CD4-positive, alpha-beta T cell treated with Interleukin-15 for 1 hour (primary cell): ENCODE measurements at regions not wholly inside any gene's neighbourhood (a gene's known extent, or its start where the extent isn't known, plus 50 kb on each side); places are given as distances from the start of the nearest gene placed in this dataset.
"Not testable (repeated sequence)": the region's sequence is repeated elsewhere in the genome, so short reads cannot be mapped to it uniquely, and the experiment has no call there.

Experiments
- DNase-seq: peaks from one replicate; pipeline ENCODE4 v3.0.0-alpha.2; 2020

DNA sequence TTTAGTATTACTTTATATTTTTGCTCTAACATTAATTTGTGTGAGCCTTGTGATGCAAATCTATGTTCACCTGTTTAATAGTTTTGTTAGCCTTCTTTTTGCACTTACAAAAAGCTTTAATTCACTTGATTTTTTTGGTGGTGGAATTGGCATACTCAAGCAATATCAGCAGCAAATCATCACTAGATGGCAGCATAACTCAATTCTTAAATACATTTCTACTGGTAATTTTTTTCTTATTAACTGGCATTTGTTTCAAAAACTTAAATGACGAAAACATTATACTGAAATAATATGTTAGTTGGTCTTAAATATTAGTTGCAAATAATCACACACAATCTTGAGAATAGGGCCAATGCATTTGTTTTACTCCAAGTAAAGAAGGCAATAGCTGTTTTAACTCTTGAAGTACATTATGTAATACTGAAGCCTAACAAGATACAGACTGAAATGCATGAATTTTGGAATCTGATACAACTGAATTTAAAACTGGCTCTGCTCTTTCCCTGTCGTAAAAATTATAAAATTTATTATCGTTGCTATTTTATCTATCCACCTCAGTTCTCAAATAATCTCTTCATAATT lies 151.5 kb downstream of the ATXN7L3B start:
- DNase-seq, result no peak

DNA sequence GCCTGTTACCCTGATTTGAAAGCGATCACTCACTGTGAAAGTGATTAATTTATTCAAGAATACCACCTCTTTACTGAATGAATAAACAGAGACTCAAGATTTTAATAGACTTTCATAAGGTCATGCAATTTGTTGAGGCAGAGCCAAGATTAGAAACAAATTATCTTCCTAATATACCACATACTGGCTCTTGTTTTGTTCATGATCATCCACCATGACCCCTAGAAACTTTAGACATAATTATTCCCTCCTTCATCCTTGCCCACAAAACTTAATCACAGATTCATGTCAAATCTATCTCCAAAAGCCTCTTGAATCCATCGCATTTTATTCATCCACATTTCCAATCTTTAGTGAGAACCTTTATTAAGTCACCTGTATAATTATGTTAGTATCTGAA lies 152.3 kb downstream of the ATXN7L3B start:
- no peak for DNase-seq

DNA sequence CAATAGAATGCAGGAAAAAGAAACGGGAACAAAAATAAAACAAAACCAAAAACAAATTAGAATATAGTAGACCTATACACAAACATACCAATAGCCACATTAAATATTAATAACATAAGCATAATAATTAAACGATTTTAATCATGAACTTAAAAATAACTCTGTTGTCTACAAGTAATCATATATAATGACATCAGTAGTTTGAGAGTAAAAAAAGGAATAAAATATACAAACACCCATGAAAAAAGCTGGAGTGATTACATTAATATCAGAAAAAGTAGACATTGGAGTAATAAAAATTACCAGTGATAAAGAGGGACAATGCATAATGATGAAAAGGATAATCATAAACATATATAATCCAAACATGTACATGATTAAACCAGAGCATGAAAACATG lies 181.8 kb downstream of the ATXN7L3B start:
- no peak for DNase-seq

DNA sequence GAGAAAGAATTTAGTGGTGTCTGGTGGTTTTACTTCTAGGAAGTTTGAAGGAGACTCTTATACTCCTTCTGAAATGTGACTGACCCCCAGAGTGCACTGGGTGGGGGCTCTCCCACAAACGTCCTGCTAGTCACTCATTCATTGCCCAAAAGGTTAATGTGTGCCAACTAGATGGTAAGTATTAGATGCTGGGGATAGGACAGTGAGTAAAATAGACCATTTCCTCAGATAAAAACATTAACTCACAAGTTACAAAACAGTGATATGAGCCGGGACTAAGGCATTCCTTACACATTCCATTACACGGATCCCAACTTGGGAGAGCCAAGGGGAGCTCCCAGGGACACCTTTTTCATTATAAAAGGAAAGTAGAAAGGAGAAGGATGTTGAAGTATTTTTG lies 185.1 kb downstream of the ATXN7L3B start:
- no peak for DNase-seq

DNA sequence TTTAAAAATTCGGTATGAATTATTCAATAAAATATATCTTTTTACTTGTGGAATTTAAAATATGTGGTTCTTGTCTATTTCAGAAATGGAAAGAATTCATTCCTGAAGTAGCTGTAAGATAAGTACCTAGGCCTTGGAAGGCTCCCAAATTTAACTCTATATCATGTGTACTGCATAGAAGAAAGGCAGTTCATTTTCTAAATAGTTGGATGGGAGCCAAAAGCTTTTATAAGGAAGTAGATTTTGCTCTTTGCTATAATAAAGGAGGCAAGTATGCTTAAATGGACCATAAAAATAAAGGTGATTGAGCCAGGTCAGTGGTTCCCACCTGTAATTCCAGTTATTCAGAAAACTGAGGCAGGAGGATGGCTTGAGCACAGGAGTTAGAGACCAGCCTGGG lies 187.5 kb downstream of the ATXN7L3B start:
- no peak for DNase-seq

DNA sequence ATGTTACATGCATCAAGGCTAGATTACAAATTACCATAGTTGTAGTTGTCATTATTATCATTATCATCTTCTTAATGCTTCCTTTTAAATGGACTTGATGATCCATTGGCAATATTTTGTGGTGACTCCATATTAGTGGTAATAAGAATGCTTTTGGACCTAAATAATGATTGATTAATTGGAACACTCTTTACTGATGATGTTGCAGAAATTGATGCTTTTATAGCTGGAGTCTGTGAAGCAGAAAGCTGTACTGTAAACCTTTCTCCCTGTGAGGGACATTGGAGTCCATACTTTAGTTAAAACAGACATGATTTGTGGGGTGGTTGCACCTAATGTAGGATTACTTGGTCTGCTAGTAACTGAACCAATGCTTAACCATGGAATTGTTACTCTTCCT lies 190.4 kb downstream of the ATXN7L3B start:
- no peak for DNase-seq

DNA sequence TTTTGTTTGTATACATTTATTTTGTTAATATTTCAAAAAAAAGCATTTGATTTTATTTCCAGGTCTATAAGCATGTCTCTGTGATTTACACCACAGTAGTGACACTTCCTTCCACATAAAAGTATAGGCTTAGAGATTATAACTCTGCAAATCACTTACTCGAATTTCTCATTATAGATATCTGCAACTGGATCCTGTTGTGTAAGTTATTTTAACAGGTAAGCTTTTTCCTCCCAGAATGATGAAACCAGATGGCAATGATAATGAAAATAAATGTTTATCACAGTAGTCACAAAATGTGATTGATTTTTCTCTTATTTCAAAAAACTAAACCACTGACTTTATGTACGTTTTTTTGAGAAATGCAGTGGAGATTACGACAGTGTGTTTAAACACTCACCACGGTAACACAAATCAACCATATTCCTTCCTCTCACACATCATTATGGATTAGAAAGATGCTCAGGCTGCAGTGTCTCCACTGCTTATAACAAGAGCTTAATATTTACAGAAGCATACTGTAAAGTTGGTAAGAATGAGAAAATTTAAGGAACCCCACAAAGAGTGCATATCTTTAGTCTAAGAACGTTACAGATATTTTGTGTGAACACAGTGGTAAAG lies 194.6 kb downstream of the ATXN7L3B start:
- no peak for DNase-seq

DNA sequence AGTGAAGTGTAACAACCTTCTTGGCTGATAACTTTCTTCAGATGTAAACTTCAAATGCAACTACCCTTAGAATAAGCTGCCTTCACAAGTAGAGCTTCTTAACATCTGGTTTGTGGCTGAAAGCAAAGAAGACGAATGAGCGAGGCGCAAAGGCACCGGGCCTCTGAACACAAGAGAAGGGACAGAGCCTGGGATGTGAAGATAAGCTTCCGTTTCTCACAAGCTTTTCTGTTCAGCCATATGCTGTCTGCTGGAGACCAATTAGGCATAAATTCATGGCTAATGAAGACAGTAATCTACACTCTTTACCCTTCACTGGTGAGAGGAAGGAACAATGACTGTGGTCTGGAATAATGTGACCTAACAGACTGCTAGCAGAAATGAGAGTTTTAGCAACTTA lies 195.2 kb downstream of the ATXN7L3B start:
- DNase-seq, result no peak

DNA sequence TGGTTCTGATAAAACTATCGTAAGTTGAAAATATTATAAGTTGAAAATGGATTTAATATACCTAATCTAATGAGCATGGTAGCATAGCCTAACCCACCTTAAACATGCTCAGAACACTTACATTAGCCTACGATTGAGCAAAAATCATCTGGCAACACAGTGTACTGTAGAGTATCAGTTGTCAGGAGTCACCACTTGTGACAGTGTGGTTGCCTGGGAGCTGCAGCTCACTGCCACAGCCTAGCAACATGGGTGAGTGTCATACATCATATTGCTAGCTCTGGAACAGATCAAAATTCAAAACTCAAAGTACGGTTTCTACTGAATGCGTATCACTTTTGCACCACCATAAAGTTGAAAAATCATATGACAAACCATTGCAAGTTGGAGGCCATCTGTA lies 203.5 kb downstream of the ATXN7L3B start:
- no peak for DNase-seq

DNA sequence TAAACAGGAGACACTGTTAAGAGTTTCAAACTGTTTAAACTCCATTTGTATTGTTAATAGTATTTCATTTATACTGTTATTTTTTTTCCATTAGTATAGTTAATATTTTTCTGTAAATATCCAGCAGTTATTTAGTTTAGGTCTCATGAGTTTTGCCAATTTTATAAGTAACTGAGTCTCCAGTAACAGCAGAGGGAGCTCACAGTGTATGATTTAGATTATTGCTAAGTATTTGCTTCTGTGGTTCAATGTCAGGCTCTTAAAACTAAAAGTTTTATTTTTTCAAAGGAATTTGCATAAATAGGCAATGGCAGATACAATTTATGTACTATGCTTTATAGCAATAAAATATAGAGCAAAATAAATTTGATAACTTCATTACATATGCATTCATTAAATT lies 209.7 kb downstream of the ATXN7L3B start:
- DNase-seq, result no peak

DNA sequence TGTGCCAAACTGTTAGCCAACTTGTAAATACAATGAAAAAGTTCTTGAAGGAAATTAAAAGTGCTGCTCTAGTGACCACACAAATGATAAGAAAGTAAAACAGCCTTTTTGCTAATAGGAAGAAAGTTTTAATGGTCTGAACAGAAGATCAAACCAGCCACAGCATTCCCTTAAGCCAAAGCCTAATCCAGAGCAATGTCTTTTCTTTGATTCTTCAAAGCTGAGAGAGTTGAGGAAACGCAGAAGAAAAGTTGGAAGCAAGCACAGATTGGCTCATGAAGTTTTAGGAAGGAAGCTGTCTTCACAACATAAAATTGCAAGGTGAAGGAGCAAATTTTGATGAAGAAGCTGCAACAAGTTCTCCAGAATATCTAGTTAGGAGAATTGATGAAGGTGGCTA lies 213.8 kb downstream of the ATXN7L3B start:
- DNase-seq, result no peak

DNA sequence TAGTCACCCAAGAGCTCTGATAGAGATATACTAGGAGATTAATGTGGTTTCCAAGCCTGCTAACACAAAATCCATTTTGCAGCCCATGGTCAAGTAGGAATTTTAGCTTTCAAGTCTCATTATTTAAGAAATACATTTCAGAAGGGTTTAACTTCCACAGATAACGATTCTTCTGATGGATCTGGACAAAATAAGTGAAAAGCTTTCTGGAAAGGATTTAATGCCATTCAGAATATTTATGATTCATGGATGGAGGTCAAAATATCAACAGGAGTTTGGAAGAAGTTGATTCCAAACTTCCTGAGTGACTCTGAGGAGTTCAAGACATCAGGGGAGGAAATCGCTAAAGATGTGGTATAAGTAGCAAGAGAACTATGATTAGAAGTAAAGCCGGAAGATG lies 214.6 kb downstream of the ATXN7L3B start:
- no peak for DNase-seq

DNA sequence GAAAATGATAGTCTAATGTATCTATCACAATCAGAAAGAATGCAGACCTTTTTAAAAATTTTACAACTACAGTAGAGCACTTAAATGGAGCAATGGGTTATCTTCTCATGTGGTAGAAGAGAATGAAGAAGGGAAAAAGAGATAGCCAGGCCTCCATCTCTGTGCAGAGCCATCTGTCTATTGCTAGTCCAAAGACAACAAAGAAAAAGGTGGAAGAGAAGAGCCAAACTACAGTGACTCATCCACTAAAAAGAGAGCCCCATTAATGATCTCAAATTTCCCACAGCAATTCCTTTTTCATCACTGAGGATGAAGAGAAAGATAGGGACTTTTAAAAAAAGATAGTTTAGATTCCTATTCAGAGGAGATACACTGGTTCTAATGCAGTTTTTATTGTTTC lies 232.9 kb downstream of the ATXN7L3B start:
- DNase-seq, result no peak

DNA sequence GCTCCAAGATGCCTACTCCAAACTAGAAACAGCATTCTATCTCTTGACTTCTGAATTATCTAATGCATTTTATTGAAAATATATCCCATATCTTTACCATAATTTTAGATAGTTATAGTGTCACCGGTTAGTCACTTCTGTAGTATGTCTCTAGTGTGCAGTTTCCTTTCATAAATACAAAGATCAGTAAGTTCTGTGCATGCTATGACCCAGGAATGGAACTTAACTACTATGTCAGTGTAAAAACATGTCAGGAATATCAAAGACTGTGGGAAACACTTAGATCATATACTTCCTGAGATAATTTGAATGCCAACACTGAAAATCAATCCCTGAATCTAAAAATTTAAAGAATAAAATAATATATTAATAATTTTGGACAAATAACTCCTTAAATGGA lies 237.6 kb downstream of the ATXN7L3B start:
- DNase-seq, result no peak

DNA sequence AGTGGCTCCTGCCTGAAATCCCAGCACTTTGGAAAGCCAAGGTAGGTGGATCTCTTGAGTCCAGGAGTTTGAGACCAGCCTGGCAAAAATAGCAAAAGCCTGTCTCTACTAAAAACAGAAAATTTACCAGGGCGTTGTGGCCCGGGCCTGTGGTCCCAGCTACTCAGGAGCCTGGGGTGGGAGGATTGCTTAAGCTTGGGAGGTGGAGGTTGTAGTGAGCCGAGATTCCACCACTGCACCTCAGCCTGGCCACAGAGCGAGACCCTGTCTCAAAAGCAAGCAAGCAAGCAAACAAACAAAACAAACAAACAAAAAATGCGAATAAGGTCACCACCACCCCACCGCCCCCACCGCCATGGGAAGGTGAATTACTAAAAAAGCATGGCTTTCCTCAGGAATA lies 238.7 kb downstream of the ATXN7L3B start:
- DNase-seq, result no peak

DNA sequence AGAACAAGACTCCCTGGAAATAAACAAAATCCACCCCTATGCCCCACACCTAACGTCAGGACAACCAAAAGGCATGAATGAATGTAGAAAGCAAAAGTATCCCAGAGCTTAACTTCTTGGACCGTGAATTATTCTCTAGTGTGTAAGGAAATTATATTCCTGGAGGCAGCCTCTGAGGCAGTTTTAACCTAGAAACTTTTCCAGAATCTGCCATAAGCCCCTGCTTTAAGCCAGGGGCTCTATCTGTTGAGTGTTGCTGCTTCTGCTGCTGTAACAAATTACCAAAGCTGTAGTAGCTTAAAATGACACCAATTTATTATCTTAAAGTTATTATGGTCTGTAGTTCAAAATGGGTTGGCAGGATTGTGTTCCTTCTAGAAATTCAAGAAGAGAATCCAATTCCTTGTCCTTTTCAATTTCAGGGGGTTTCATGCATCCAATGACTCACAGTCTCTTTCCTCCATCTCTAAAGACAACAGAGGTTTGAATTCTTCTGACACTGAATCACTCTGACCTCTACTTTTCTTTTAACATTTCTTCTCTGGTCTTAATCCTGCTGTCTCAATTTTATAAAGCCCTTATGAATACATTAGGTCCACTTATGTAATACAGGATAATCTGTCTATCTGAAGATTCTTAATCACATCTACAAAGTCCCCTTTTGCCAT lies 242.7 kb downstream of the ATXN7L3B start:
- no peak for DNase-seq

DNA sequence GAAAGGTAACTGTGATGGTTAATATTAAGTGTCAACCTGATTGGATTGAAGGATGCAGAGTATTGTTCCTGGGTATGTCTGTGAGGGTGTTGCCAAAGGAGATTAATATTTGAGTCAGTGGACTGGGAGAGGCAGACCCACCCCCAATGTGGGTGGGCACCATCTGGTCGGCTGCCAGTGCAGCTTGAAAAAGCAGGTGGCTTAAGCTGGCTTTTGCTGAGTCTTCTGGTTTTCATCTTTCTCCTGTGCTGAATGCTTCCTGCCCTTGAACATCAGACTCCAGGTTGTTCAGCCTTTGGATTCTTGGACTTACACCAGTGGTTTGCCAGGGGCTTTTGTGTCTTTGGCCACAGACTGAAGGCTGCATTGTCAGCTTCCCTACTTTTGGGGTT lies 243.2 kb downstream of the ATXN7L3B start:
- not testable (repeated sequence) for DNase-seq

DNA sequence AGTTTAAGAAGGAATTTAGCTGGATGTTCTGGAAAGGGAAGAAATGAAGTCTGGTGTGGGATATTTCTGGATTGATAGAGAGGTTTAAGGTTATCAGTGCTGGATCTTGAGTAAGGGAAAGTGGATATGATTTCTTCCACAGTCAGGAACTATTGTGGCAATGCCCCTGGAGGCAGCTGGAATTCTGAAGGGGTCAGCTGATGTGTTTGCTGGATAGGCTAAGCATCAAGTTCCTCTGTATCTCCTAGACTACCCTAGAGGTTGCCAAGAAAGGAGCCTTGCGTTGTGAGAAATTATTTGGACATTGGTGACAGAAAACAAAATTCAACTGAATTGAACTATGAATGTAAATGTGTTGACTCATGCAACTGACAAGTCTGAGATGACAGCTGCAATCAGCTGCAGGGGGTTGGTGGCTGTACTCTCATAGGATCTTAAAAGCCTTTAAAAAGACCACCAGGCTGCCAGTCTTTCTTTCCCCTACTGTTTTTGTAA lies 244.4 kb downstream of the ATXN7L3B start:
- DNase-seq, result no peak

DNA sequence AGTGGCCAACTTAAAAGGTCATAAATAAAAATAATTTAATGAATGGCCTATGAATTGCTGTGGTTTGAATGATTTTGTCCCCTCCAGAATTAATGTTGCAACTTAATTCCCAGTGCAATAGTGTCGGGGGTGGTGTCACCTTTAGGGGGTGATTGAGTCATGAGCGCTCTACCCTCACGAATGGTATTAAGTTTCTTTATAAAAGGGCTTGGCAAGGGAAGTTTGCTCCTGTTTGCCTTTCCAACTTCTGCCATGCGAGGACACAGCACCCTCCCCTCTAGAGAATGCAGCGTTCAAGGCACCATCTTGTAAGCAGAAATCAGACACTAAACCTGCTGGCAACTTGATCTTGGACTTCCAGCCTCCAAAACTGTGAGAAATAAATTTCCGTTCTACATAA lies 253.3 kb downstream of the ATXN7L3B start:
- no peak for DNase-seq

DNA sequence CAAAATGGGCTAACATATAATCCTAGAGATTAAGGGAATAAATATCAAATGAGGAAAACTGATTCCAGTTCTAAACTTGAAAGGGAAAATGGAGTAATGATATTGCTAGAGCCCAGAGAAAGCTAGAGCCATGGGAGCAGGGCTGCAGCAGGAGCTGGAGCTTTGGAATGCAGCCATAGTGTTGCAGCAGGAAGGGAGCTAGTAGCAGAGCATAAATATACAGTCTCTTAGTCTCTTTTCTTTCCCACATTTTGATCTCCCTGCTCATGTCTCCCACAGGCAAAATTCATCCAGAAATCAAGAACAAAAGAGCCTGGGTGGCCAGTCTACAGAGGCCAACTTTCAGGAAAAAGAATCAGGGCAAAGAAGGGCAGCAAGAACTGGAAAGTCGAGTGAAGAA lies 253.7 kb downstream of the ATXN7L3B start:
- no peak for DNase-seq

DNA sequence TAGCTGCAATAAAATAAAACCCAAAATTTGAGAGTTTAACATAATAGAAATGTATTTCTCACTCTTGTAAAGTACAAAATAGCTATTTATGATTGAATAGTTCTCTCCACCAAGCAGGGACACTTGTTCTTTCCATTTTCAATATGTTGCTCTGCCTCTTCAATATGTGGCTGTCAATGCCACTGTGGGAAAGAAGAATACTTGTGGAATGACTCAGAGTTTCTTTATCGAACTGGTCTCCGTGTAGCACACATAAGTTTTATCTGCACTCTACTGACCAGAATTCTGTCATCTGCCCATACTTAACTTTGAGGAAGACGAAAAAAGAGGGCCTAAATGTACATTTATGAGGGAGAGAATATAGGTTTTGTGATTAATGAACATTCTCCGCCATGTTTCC lies 256.9 kb downstream of the ATXN7L3B start:
- no peak for DNase-seq

DNA sequence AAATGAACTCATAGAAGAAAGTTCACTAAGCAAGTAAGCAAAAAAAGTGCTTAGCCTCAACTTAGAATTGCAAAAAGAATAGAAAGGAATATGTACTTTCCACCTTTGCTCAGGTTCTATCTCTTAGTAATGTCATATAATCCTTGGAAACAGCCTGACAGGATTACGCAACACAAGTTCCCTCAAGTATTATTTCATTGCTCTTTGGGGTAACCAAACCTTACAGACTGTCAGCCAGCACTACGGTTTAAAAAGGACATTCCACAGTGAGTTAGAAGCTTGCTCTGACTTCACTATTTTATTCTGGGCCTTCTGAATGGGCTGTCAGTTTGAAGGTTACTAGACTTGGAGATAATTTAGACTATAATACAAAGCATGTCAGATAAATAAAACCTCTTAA lies 264.0 kb downstream of the ATXN7L3B start:
- no peak for DNase-seq

DNA sequence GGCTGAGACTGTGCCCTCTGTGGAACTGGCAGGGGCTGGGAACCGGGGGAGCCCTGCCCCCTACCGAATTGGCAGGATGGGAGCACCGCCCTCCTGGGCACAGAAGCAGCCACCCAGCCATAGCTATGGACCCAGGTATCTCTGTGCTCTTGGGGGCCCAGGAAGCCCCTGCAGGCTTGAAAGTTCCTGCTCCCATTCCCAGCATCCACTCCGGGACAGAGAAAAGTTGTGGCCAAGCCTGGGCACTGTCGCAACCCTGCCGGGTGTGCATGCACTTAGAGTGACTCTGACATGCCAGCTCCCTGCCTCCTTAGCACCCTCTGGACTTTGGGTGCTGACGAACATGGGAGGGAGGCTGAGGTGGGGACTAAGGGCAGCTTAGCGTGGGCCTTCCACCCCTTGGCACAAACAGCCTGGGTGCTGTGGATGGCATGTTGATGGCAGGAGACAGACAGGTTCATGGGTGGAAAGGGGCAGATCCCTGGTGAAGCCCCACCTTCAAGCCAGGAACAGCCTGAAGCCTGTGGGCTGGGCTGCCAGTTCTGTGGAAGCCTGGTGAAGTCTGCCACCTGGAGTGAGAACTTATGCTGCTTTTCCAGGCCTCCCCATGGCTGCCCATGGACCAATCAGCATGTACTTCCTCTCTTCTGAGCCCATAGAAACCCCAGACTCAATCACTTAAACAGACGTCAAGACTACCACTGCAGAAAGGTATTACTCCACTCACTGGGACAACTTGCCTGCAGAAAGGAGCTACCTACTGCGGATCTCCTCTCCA lies 279.0 kb downstream of the ATXN7L3B start:
- no peak for DNase-seq

DNA sequence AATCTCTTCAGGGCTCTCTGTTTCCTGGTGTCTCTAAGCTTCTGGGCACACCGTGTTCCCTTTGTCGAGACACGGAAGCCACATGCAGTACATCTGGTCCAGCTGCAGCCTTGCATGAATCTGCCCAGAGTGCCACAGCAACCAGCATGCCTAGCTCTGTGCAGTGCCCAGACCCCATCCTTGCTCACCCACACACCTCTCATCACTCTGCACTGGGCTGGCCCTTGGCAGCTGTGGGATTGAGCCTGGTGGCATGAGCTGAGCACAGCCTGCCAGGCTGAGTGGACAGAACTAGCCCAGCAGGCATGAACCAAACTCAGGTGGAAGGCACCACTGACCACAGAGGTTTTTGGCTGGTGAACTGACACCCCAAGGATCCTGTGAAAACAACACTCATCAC lies 279.9 kb downstream of the ATXN7L3B start:
- no peak for DNase-seq
